Endothelial cell of umbilical vein (primary cell): ENCODE measurements at regions not wholly inside any gene's neighbourhood (a gene's known extent, or its start where the extent isn't known, plus 50 kb on each side); places are given as distances from the start of the nearest gene placed in this dataset.

Experiments used
- EZH2 ChIP-seq: IDR thresholded peaks from 2 replicates; pipeline ENCODE4 v1.6.1; 2012; ENCODE audit warnings: borderline replicate concordance, low read depth, mild to moderate bottlenecking, moderate library complexity, low read length, inconsistent platforms; ENCODE audit not compliant: severe bottlenecking
- POLR2A ChIP-seq: IDR thresholded peaks from 2 replicates; pipeline ENCODE4 v1.6.1; 2012; ENCODE audit warnings: low read depth, mild to moderate bottlenecking, control low read depth, low read length
- POLR2AphosphoS5 ChIP-seq: IDR thresholded peaks from 2 replicates; pipeline ENCODE4 v1.6.1; 2012; ENCODE audit warnings: low read depth, mild to moderate bottlenecking, control low read depth, low read length, moderate library complexity; ENCODE audit not compliant: insufficient read depth
- TF ChIP-seq, protein P1 (sequence below), 2 donors: IDR thresholded peaks; 1 replicate in 1 of 2; 2 replicates in 1 of 2; pipeline ENCODE4 v1.5.1; 2011; ENCODE audit warnings: low read length in 2 of 2, mild to moderate bottlenecking in 2 of 2, moderate library complexity in 2 of 2, control low read depth in 1 of 2, inconsistent platforms in 1 of 2, low read depth in 1 of 2; ENCODE audit not compliant: insufficient read depth in 1 of 2; ENCODE audit errors: extremely low read depth in 1 of 2

- no peak for TF ChIP-seq POLR2A
- no peak for TF ChIP-seq EZH2
- TF ChIP-seq, protein P1, sequence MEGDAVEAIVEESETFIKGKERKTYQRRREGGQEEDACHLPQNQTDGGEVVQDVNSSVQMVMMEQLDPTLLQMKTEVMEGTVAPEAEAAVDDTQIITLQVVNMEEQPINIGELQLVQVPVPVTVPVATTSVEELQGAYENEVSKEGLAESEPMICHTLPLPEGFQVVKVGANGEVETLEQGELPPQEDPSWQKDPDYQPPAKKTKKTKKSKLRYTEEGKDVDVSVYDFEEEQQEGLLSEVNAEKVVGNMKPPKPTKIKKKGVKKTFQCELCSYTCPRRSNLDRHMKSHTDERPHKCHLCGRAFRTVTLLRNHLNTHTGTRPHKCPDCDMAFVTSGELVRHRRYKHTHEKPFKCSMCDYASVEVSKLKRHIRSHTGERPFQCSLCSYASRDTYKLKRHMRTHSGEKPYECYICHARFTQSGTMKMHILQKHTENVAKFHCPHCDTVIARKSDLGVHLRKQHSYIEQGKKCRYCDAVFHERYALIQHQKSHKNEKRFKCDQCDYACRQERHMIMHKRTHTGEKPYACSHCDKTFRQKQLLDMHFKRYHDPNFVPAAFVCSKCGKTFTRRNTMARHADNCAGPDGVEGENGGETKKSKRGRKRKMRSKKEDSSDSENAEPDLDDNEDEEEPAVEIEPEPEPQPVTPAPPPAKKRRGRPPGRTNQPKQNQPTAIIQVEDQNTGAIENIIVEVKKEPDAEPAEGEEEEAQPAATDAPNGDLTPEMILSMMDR (IDR thresholded peaks at IDR 0.05; ENCODE audit: extremely low read depth in 1 of 2, insufficient read depth in 1 of 2, low read depth in 1 of 2, low read length in 2 of 2) = no peak
- no peak for TF ChIP-seq POLR2AphosphoS5
Measured at GRCh38 chrX:117215683-117216082, 752.9 kb upstream of the CT83 start.
